ENCODE measurements at regions not wholly inside any gene's neighbourhood (a gene's known extent, or its start where the extent isn't known, plus 50 kb on each side); places are given as distances from the start of the nearest gene placed in this dataset.
"Not testable (repeated sequence)": the region's sequence is repeated elsewhere in the genome, so short reads cannot be mapped to it uniquely, and the experiment has no call there.

DNA sequence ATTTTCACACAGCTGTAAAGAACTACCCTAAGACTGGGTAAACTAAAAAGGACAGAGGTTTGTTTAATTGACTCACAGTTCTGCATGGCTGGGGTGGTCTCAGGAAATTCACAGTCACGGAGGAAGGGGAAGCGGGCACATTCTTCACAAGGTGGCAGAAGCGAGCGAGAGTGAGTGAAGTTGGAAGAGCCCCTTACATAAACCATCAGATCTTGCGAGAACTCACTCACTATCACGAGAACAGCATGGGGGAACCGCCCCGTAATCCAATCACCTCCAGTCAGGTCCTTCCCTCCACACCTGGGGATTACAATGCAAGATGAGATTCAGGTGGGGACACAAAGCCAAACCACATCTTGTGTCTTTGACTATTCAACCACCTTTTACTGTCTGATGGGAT, 700.5 kb downstream of the TENT5A start:
- CTCF ChIA-PET: interaction anchor here (1.0 kb wide), 1 partner anchor 12 kb away, joined by 3 read pairs; no protein-coding TSS in a partner anchor
- POLR2A ChIA-PET: no interaction called here
- TF ChIP-seq, protein P1, sequence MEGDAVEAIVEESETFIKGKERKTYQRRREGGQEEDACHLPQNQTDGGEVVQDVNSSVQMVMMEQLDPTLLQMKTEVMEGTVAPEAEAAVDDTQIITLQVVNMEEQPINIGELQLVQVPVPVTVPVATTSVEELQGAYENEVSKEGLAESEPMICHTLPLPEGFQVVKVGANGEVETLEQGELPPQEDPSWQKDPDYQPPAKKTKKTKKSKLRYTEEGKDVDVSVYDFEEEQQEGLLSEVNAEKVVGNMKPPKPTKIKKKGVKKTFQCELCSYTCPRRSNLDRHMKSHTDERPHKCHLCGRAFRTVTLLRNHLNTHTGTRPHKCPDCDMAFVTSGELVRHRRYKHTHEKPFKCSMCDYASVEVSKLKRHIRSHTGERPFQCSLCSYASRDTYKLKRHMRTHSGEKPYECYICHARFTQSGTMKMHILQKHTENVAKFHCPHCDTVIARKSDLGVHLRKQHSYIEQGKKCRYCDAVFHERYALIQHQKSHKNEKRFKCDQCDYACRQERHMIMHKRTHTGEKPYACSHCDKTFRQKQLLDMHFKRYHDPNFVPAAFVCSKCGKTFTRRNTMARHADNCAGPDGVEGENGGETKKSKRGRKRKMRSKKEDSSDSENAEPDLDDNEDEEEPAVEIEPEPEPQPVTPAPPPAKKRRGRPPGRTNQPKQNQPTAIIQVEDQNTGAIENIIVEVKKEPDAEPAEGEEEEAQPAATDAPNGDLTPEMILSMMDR (IDR thresholded peaks at IDR 0.05; ENCODE audit: control extremely low read depth, extremely low read depth, low read depth, missing control alignments): no peak
- no peak for DNase-seq (ENCODE audit: extremely low spot score)

DNA sequence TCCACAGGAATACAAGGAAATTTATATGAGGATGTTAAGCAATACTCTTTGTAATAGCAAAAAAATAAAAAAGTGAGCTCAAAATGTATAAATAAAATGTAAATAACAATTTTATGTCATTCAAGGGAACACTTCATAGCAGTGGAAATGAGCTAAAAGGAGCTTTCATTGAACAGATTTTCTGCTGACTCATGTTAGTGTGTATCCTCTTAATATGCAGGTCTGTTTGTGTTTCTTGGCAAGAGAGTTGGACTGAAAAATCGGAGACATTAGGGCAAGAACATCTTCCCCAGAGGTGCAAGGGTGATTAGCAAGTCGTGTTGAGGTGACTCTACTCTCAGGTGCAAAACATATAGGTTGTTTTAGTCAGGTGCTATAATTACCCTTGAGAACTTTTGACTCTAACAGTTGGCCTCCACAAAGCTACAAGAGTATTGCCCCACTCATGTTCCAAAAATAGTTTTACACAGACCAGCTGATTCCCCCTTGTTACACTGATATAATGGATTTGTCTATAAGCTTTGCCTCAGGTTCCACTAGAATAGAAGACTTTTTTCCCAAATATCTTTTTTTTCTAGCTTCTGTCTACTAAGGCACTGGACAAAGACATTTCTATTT, 702.9 kb downstream of the TENT5A start:
- CTCF ChIA-PET: interaction anchor here (1.3 to 1.6 kb wide), 2 partner anchors 11 to 12 kb away, joined by 3 to 4 read pairs; no protein-coding TSS in a partner anchor

DNA sequence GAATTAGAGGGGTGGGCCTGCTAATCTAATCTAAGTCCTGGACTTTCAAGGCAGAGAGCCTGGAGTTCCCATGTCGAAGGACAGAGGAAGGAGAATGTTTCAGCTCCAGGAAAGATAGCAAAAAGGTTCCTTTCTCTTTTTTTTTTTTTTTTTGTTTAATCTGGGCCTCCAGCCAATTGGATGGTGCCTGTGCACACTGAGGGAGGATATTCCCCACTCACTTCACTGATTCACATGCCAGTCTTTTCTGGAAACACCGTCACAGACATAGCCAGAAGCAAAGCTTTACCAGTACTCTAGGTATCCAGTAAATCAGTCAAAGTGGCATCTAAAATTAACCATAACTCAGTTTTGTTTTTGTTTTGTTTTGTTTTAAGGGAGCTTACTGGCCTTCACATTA, 721.1 kb downstream of the TENT5A start:
- ChIA-PET POLR2A (no interaction called here), CTCF (interaction anchor here (1.1 kb wide), 1 partner anchor 9 kb away, joined by 3 read pairs; no protein-coding TSS in a partner anchor)
- DNase-seq (ENCODE audit: extremely low spot score): no peak
- TF ChIP-seq, protein P1 (IDR thresholded peaks at IDR 0.05; ENCODE audit: control extremely low read depth, extremely low read depth, low read depth, missing control alignments): no peak

More for the DNA sequence above, 702.9 kb downstream of the TENT5A start:
- POLR2A ChIA-PET: no interaction called here
- TF ChIP-seq, protein P1 (IDR thresholded peaks at IDR 0.05; ENCODE audit: control extremely low read depth, extremely low read depth, low read depth, missing control alignments): no peak
- no peak for DNase-seq (ENCODE audit: extremely low spot score)

DNA sequence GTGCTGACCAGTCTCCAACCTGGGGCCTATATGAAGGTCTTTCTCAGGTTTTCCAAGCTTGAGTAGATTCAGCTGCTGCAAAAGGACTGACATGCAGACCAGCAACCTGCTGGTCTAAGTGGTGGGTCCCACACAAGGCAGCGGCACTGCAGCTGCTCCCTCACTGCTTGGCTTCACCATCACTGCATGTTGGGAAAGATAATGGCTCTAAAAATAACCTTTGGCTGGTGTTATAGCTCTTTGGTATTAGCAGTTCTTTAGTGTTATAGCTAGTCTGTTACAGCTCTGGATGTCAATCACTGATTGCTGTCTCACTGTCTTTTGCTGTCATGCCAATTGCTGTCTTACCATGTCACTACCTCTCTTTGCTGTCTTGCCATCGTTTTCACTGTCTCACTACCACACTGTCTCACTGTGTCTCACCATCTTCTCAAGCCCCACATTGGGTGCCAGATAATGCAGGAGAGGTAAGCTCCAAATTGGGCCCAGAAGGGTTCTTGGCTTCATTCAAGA, 726.4 kb downstream of the TENT5A start:
- DNase-seq (ENCODE audit: extremely low spot score): no peak
- ChIA-PET POLR2A (no interaction called here), CTCF (no interaction called here)
- TF ChIP-seq, protein P1 (IDR thresholded peaks at IDR 0.05; ENCODE audit: control extremely low read depth, extremely low read depth, low read depth, missing control alignments): no peak

DNA sequence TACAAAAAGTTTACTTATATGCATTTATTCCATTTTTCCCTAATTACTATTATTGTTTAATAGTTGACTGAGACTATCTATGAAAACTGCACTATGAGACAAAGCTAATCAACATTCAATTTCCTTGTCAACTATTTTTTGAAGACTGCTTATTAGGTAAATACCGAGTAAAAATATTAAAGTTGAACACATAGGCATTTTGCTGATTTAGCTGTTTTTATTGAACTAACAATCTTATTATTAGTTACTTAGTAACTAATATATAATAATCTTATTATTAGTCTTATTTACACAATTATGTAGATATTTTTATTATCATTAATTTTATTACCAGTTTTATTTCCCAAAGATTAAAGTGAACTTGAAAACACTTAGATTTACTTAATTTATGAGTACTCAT, 728.8 kb downstream of the TENT5A start:
- CTCF ChIA-PET: no interaction called here
- DNase-seq (ENCODE audit: extremely low spot score): no peak
- TF ChIP-seq, protein P1 (IDR thresholded peaks at IDR 0.05; ENCODE audit: control extremely low read depth, extremely low read depth, low read depth, missing control alignments): no peak
- POLR2A ChIA-PET: no interaction called here

DNA sequence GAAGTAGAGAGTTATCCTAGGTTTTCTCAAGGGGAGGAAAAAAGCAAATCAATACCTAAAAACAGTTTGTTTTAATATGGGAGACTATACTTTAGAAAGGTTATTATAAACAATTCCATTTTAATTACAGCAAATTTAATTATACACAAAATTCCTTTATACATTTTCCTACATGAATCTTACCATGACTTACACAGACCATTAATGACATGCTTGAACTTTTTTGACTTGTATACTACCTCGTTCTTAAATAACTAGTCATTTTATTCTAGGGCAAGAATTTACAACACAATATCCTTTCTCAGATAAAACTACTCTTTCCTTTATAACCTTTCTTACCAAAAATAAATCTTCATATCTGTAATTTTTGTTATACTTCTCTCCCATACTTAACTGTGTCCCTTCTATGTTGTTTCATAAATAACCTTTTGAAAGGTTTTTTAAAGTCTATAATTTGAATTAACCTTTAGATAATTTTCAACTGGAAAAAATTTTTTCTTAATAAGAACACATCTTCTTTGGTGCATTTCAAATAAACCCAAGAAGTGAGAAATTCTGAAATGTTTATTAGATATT, 729.4 kb downstream of the TENT5A start:
- CTCF ChIA-PET: interaction anchor here (1.1 kb wide), 1 partner anchor 9 kb away, joined by 3 read pairs; no protein-coding TSS in a partner anchor
- POLR2A ChIA-PET: no interaction called here
- no peak for DNase-seq (ENCODE audit: extremely low spot score)
- TF ChIP-seq, protein P1 (IDR thresholded peaks at IDR 0.05; ENCODE audit: control extremely low read depth, extremely low read depth, low read depth, missing control alignments): no peak

DNA sequence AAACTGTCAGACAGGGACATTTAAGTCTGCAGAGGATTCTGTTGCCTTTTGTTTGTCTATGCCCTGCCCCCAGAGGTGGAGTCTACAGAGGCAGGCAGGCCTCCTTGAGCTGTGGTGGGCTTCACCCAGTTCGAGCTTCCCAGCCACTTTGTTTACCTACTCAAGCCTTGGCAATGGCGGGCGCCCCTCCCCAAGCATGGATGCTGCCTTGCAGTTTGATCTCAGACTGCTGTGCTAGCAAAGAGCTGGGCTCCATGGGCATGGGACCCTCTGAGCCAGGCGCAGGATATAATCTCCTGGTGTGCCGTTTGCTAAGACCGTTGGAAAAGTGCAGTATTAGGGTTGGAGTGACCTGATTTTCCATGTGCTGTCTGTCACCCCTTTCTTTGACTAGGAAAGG, 734.9 kb downstream of the TENT5A start:
- POLR2A ChIA-PET; DNase-seq (ENCODE audit: extremely low spot score): not testable (repeated sequence)
- CTCF ChIA-PET: interaction anchor here (1.0 kb wide), 1 partner anchor 20 kb away, joined by 3 read pairs; no protein-coding TSS in a partner anchor

All from GM10248 (cell line).